H1 (cell line): ENCODE measurements at regions not wholly inside any gene's neighbourhood (a gene's known extent, or its start where the extent isn't known, plus 50 kb on each side); places are given as distances from the start of the nearest gene placed in this dataset.
A peak's percentile ranks its signal among the peaks of the same experiment; 100 is the strongest.

Experiments used
- BRCA1 ChIP-seq: IDR thresholded peaks from 2 replicates; pipeline ENCODE4 v1.6.1; 2012; ENCODE audit warnings: low read depth, low read length, improper control_type of control experiment
- CHD7 ChIP-seq: fragments of 300-600 bp; sonication (generic); IDR thresholded peaks from 2 replicates; pipeline ENCODE4 v1.7.1; 2012; ENCODE audit warnings: low read length, moderate library complexity, mild to moderate bottlenecking, inconsistent platforms; ENCODE audit not compliant: insufficient replicate concordance
- EP300 ChIP-seq, 2 experiments: IDR thresholded peaks; 1 replicate in 1 of 2; 2 replicates in 1 of 2; pipeline ENCODE4 v1.6.1; 2011 to 2012; ENCODE audit warnings: low read depth in 2 of 2, low read length in 2 of 2, mild to moderate bottlenecking in 2 of 2, borderline replicate concordance in 1 of 2, inconsistent platforms in 1 of 2, moderate library complexity in 1 of 2
- HDAC2 ChIP-seq, 2 experiments: fragments of 300-600 bp in 1 of 2; sonication (generic) in 1 of 2; IDR thresholded peaks; 2 replicates each; pipeline ENCODE4 v1.6.1; 2011 to 2012; ENCODE audit warnings: low read depth in 2 of 2, low read length in 2 of 2, mild to moderate bottlenecking in 2 of 2, moderate library complexity in 2 of 2, borderline replicate concordance in 1 of 2, inconsistent platforms in 1 of 2
- JUN ChIP-seq: IDR thresholded peaks from 2 replicates; pipeline ENCODE4 v1.6.1; 2011; ENCODE audit warnings: low read depth, mild to moderate bottlenecking, improper control_type of control experiment, low read length
- KDM4A ChIP-seq: IDR thresholded peaks from one replicate; pipeline ENCODE4 v1.7.1; 2012; ENCODE audit warnings: low read depth, mild to moderate bottlenecking, moderate library complexity, low read length, inconsistent platforms; ENCODE audit not compliant: severe bottlenecking
- POU5F1 ChIP-seq: IDR thresholded peaks from 2 replicates; pipeline ENCODE4 v1.6.1; 2011; ENCODE audit warnings: low read depth, mild to moderate bottlenecking, low read length, moderate library complexity
- TBP ChIP-seq: IDR thresholded peaks from 2 replicates; pipeline ENCODE4 v1.6.1; 2011; ENCODE audit warnings: low read depth, low read length, improper control_type of control experiment
- TF ChIP-seq, protein P1 (sequence below): IDR thresholded peaks from 2 replicates; pipeline ENCODE4 v1.6.1; 2012; ENCODE audit warnings: low read length, inconsistent platforms

GRCh38 chr9:75457474-75458011, 369.2 kb downstream of the OSTF1 start (continued):
- TF ChIP-seq CHD7 (peak; percentile 78), TBP (no peak), KDM4A (no peak), EP300 (IDR thresholded peaks at IDR 0.05; ENCODE audit: borderline replicate concordance in 1 of 2, low read depth in 2 of 2, low read length in 2 of 2) (peak in 1 of 2 experiments; percentile 69; a peak in 1 of 3 replicates), POU5F1 (peak; percentile 74; the same call in 1 of the 2 replicates), JUN (no peak), HDAC2 (IDR thresholded peaks at IDR 0.05; ENCODE audit: borderline replicate concordance in 1 of 2, low read depth in 2 of 2, low read length in 2 of 2) (peak in 1 of 2 experiments; percentile 70; a peak in 1 of 4 replicates), BRCA1 (no peak)
- TF ChIP-seq, protein P1, sequence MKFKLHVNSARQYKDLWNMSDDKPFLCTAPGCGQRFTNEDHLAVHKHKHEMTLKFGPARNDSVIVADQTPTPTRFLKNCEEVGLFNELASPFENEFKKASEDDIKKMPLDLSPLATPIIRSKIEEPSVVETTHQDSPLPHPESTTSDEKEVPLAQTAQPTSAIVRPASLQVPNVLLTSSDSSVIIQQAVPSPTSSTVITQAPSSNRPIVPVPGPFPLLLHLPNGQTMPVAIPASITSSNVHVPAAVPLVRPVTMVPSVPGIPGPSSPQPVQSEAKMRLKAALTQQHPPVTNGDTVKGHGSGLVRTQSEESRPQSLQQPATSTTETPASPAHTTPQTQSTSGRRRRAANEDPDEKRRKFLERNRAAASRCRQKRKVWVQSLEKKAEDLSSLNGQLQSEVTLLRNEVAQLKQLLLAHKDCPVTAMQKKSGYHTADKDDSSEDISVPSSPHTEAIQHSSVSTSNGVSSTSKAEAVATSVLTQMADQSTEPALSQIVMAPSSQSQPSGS = no peak
